22Rv1 (cell line): ENCODE measurements at regions not wholly inside any gene's neighbourhood (a gene's known extent, or its start where the extent isn't known, plus 50 kb on each side); places are given as distances from the start of the nearest gene placed in this dataset.

Source experiments
- ZFX ChIP-seq: fragments of 450-650 bp; IDR thresholded peaks from 2 replicates; pipeline ENCODE4 v1.6.1; 2017; ENCODE audit warnings: antibody characterized with exemption, borderline replicate concordance
- TF ChIP-seq, protein P1 (sequence below): fragments of 450-650 bp; IDR thresholded peaks from 2 replicates; pipeline ENCODE4 v1.5.1; 2017; ENCODE audit warnings: mild to moderate bottlenecking

DNA sequence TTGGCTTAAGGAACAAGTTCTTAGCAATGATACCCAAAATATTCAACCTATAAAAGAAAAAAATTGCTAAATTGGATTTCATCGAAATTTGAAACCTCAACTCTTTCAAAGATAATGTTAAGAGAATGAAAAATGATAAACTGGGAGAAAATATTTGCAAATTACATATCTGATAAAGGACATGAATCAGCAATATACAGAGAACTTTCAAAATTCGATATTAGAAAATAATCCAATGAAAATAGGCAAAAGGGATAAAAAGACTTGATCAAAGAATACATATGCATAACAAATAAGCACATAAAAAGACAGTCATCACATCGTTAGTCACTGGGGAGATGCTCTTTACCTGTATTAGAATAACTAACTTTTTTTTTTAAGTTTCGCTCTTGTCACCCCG is 73.0 kb upstream of the NEO1 start:
- TF ChIP-seq, protein P1, sequence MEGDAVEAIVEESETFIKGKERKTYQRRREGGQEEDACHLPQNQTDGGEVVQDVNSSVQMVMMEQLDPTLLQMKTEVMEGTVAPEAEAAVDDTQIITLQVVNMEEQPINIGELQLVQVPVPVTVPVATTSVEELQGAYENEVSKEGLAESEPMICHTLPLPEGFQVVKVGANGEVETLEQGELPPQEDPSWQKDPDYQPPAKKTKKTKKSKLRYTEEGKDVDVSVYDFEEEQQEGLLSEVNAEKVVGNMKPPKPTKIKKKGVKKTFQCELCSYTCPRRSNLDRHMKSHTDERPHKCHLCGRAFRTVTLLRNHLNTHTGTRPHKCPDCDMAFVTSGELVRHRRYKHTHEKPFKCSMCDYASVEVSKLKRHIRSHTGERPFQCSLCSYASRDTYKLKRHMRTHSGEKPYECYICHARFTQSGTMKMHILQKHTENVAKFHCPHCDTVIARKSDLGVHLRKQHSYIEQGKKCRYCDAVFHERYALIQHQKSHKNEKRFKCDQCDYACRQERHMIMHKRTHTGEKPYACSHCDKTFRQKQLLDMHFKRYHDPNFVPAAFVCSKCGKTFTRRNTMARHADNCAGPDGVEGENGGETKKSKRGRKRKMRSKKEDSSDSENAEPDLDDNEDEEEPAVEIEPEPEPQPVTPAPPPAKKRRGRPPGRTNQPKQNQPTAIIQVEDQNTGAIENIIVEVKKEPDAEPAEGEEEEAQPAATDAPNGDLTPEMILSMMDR: no peak
- TF ChIP-seq ZFX: no peak
